PC-9 (cell line): ENCODE measurements at regions not wholly inside any gene's neighbourhood (a gene's known extent, or its start where the extent isn't known, plus 50 kb on each side); places are given as distances from the start of the nearest gene placed in this dataset.

Source experiments
- BruUV-seq: library from RNA; stranded (reverse); fragments of 400-500 nt; replicated peaks from 2 replicates; lab custom pipeline; 2021; lab: Mats Ljungman, UMichigan
- CTCF ChIA-PET: fragments of 300-600 bp; sonication (Branson Sonifier 250); formaldehyde crosslinking; loops from one replicate; lab custom pipeline; 2022; ENCODE audit warnings: antibody characterized with exemption; lab: Charles Lee
- POLR2A ChIA-PET: fragments of 300-600 bp; sonication (Branson Sonifier 250); formaldehyde crosslinking; loops from one replicate; lab custom pipeline; 2022; ENCODE audit warnings: antibody characterized with exemption; ENCODE audit not compliant: unreplicated experiment; lab: Charles Lee
- DNase-seq, 2 experiments: peaks; one replicate each; pipeline versions ENCODE4 v3.0.0 to v3.0.0-alpha.2; 2015 to 2022; ENCODE audit warnings: mixed read lengths in 1 of 2
- H2AFZ ChIP-seq: fragments of 200-600 bp; sonication (generic); 2 replicates; pipeline ENCODE4 v1.8.1; 2017; ENCODE audit warnings: antibody characterized with exemption
- H3F3A ChIP-seq: fragments of 200-600 bp; sonication (generic); 2 replicates; pipeline ENCODE4 v1.8.1; 2017; ENCODE audit warnings: antibody characterized with exemption, mild to moderate bottlenecking, low read depth; ENCODE audit not compliant: insufficient read depth
- H3K27ac ChIP-seq: fragments of 200-600 bp; sonication (generic); 2 replicates; pipeline ENCODE4 v1.6.1; 2016; ENCODE audit warnings: mixed run types
- H3K27me3 ChIP-seq: fragments of 200-600 bp; sonication (generic); 2 replicates; pipeline ENCODE4 v1.6.1; 2016; ENCODE audit warnings: low read depth, mixed run types; ENCODE audit not compliant: insufficient read depth
- H3K36me3 ChIP-seq: fragments of 200-600 bp; sonication (generic); 2 replicates; pipeline ENCODE4 v1.6.1; 2016; ENCODE audit warnings: low read depth, mixed run types
- H3K4me1 ChIP-seq: fragments of 200-600 bp; sonication (generic); replicated peaks from 2 replicates; pipeline ENCODE4 v1.6.1; 2016; ENCODE audit warnings: mixed run types; ENCODE audit not compliant: insufficient read depth
- H3K4me2 ChIP-seq: fragments of 200-600 bp; sonication (generic); 2 replicates; pipeline ENCODE4 v1.6.1; 2017; ENCODE audit warnings: mixed run types
- H3K4me3 ChIP-seq: fragments of 200-600 bp; sonication (generic); 2 replicates; pipeline ENCODE4 v1.6.1; 2016; ENCODE audit warnings: mixed run types
- H3K79me2 ChIP-seq: fragments of 200-600 bp; sonication (generic); 2 replicates; pipeline ENCODE4 v1.6.1; 2017; ENCODE audit warnings: low read depth, mixed run types
- H3K9me2 ChIP-seq: fragments of 200-600 bp; sonication (generic); 2 replicates; pipeline ENCODE4 v1.8.1; 2017; ENCODE audit warnings: mild to moderate bottlenecking; ENCODE audit not compliant: insufficient read depth
- H3K9me3 ChIP-seq: fragments of 200-600 bp; sonication (generic); 2 replicates; pipeline ENCODE4 v1.8.1; 2016; ENCODE audit warnings: low read depth; ENCODE audit not compliant: insufficient read depth
- H4K20me1 ChIP-seq: fragments of 200-600 bp; sonication (generic); 2 replicates; pipeline ENCODE4 v1.8.1; 2017; ENCODE audit not compliant: insufficient read depth
- EZH2 ChIP-seq: fragments of 200-600 bp; sonication (generic); IDR thresholded peaks from 2 replicates; pipeline ENCODE4 v1.8.0; 2017; ENCODE audit warnings: antibody characterized with exemption, low read depth
- intact Hi-C: fragments of 100-400 bp; cut with micrococcal nuclease; formaldehyde crosslinking; loops from one replicate; pipeline ENCODE4 v1.10.0; 2022; ENCODE audit not compliant: unreplicated experiment
- TF ChIP-seq, protein P1 (sequence below): fragments of 200-600 bp; sonication (generic); conservative IDR thresholded peaks from 2 replicates; pipeline ENCODE4 v1.6.1; 2017; ENCODE audit warnings: mixed run types, antibody characterized with exemption, mild to moderate bottlenecking, moderate library complexity

GRCh38 chr4:126976850-126977632 is 655.7 kb upstream of the INTU start:
- CTCF ChIA-PET, result no interaction called here
- Histone ChIP-seq H3K4me1 (no peaks in the 10 kb centered on the region), H3K36me3 (no peaks in the 10 kb centered on the region), H3K27me3 (no peaks in the 10 kb centered on the region), H4K20me1 (no peaks in the 10 kb centered on the region), H3K4me3 (no peak overlapping the region), H3K79me2 (no peaks in the 10 kb centered on the region), H3F3A (no peaks in the 10 kb centered on the region), H3K4me2 (no peak overlapping the region), H3K9me3 (no peaks in the 10 kb centered on the region), H2AFZ (no peak overlapping the region), H3K27ac (no peak overlapping the region), H3K9me2 (no peaks in the 10 kb centered on the region)
- POLR2A ChIA-PET, result no interaction called here
- intact Hi-C loops, result no loop called here
- BruUV-seq, result no TSS peak
- TF ChIP-seq, protein P1, sequence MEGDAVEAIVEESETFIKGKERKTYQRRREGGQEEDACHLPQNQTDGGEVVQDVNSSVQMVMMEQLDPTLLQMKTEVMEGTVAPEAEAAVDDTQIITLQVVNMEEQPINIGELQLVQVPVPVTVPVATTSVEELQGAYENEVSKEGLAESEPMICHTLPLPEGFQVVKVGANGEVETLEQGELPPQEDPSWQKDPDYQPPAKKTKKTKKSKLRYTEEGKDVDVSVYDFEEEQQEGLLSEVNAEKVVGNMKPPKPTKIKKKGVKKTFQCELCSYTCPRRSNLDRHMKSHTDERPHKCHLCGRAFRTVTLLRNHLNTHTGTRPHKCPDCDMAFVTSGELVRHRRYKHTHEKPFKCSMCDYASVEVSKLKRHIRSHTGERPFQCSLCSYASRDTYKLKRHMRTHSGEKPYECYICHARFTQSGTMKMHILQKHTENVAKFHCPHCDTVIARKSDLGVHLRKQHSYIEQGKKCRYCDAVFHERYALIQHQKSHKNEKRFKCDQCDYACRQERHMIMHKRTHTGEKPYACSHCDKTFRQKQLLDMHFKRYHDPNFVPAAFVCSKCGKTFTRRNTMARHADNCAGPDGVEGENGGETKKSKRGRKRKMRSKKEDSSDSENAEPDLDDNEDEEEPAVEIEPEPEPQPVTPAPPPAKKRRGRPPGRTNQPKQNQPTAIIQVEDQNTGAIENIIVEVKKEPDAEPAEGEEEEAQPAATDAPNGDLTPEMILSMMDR, result no peak
- no peak for TF ChIP-seq EZH2
- no peak for DNase-seq

DNA sequence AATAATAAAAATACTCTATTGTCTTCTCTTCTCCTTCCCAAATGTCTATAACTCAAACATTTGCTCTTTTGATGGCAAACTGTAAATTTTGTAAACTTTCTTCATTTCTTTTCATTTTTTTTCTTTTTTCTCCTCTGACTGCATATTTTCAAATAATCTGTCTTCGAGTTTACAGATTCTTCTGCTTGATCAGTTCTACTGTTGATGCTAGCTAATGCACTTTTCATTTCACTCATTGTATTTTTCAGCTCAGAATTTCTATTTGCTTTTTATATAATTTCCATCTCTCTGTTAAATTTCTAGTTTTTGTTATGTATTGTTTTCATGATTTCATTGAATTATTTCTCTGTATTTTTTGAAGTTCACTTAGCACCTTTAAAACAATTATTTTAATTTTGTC is 646.8 kb upstream of the INTU start:
- no peaks in the 10 kb centered on the region for H3K79me2 ChIP-seq
- H3K27me3 ChIP-seq, result no peaks in the 10 kb centered on the region
- ChIA-PET CTCF (no interaction called here), POLR2A (no interaction called here)
- no peak for DNase-seq
- intact Hi-C loops, result no loop called here
- no peaks in the 10 kb centered on the region for H3K9me3 ChIP-seq
- no TSS peak for BruUV-seq
- TF ChIP-seq, protein P1, result no peak
- TF ChIP-seq EZH2, result no peak
- H3K4me1 ChIP-seq, result no peaks in the 10 kb centered on the region
- no peak overlapping the region for H3K4me3 ChIP-seq
- H3F3A ChIP-seq, result no peaks in the 10 kb centered on the region
- no peak overlapping the region for H2AFZ ChIP-seq
- no peak overlapping the region for H3K27ac ChIP-seq
- H4K20me1 ChIP-seq, result no peaks in the 10 kb centered on the region
- H3K9me2 ChIP-seq, result no peaks in the 10 kb centered on the region
- H3K4me2 ChIP-seq, result no peak overlapping the region
- H3K36me3 ChIP-seq, result no peaks in the 10 kb centered on the region

GRCh38 chr4:126986828-126987227 is 645.9 kb upstream of the INTU start:
- no peak overlapping the region for H2AFZ ChIP-seq
- no peak for DNase-seq
- H3K79me2 ChIP-seq, result no peaks in the 10 kb centered on the region
- H3K9me2 ChIP-seq, result no peaks in the 10 kb centered on the region
- TF ChIP-seq EZH2, result no peak
- TF ChIP-seq, protein P1, result no peak
- H3K36me3 ChIP-seq, result no peaks in the 10 kb centered on the region
- no TSS peak for BruUV-seq
- H3F3A ChIP-seq, result no peaks in the 10 kb centered on the region
- no peaks in the 10 kb centered on the region for H3K27me3 ChIP-seq
- H4K20me1 ChIP-seq, result no peaks in the 10 kb centered on the region
- no peaks in the 10 kb centered on the region for H3K4me1 ChIP-seq
- intact Hi-C loops, result no loop called here
- no peak overlapping the region for H3K4me3 ChIP-seq
- no peak overlapping the region for H3K27ac ChIP-seq
- ChIA-PET POLR2A (no interaction called here), CTCF (no interaction called here)
- no peaks in the 10 kb centered on the region for H3K9me3 ChIP-seq
- no peak overlapping the region for H3K4me2 ChIP-seq
